Panc1 (cell line): ENCODE measurements at regions not wholly inside any gene's neighbourhood (a gene's known extent, or its start where the extent isn't known, plus 50 kb on each side); places are given as distances from the start of the nearest gene placed in this dataset.

ENCODE experiments used
- ATAC-seq: fragments of 200-7000 bp; cut with Tn5 transposase; 2 replicates; pipeline ENCODE4 v1.9.1; 2020; ENCODE audit warnings: mild to moderate bottlenecking, moderate library complexity
- BruUV-seq: library from RNA; stranded (reverse); fragments of 400-500 nt; replicated peaks from 2 replicates; lab custom pipeline; 2021; lab: Mats Ljungman, UMichigan
- CTCF ChIA-PET: fragments of 300-600 bp; sonication (Branson Sonifier 250); formaldehyde crosslinking; loops from one replicate; lab custom pipeline; 2022; ENCODE audit warnings: antibody characterized with exemption; lab: Charles Lee
- POLR2A ChIA-PET: fragments of 300-600 bp; sonication (Branson Sonifier 250); formaldehyde crosslinking; loops from one replicate; lab custom pipeline; 2022; ENCODE audit warnings: antibody characterized with exemption; lab: Charles Lee
- DNase-seq: peaks from one replicate; pipeline ENCODE4 v3.0.0-alpha.2; 2010; ENCODE audit warnings: low read depth, low spot score
- H3K27ac ChIP-seq: 2 replicates; pipeline ENCODE4 v1.5.1; 2011; ENCODE audit warnings: mild to moderate bottlenecking, low read length, inconsistent platforms
- H3K27me3 ChIP-seq: fragments of 200-500 bp; sonication (Bioruptor generic); 2 replicates; pipeline ENCODE4 v1.6.0; 2014; ENCODE audit warnings: low read length, inconsistent platforms; ENCODE audit not compliant: control insufficient read depth, insufficient read depth
- H3K36me3 ChIP-seq: fragments of 200-500 bp; sonication (Bioruptor generic); 2 replicates; pipeline ENCODE4 v1.5.1; 2014; ENCODE audit warnings: inconsistent platforms, mild to moderate bottlenecking, low read length, moderate library complexity; ENCODE audit not compliant: control insufficient read depth, insufficient read depth
- H3K4me1 ChIP-seq: 2 replicates; pipeline ENCODE4 v1.5.1; 2011; ENCODE audit warnings: inconsistent platforms, mild to moderate bottlenecking, low read length, moderate library complexity; ENCODE audit not compliant: control insufficient read depth, insufficient read depth
- H3K4me3 ChIP-seq, 2 experiments: 2 replicates each; pipeline ENCODE4 v1.5.1; 2011 to 2012; ENCODE audit warnings: low read depth in 2 of 2, low read length in 2 of 2, mild to moderate bottlenecking in 2 of 2, inconsistent platforms in 1 of 2, moderate library complexity in 1 of 2
- H3K9me3 ChIP-seq: fragments of 200-500 bp; sonication (Bioruptor generic); 2 replicates; pipeline ENCODE4 v1.5.1; 2014; ENCODE audit warnings: low read depth, mild to moderate bottlenecking, inconsistent platforms, low read length, moderate library complexity; ENCODE audit not compliant: control insufficient read depth, insufficient read depth
- CTCF ChIP-seq: fragments of 450-650 bp; IDR thresholded peaks from 2 replicates; pipeline ENCODE4 v1.5.1; 2017; ENCODE audit warnings: mild to moderate bottlenecking
- POLR2AphosphoS5 ChIP-seq: IDR thresholded peaks from 2 replicates; pipeline ENCODE4 v1.6.1; 2012; ENCODE audit warnings: mild to moderate bottlenecking, low read depth, low read length, moderate library complexity
- REST ChIP-seq, 2 experiments: IDR thresholded peaks; 2 replicates each; pipeline ENCODE4 v1.6.1; 2011 to 2012; ENCODE audit warnings: low read depth in 2 of 2, control low read depth in 1 of 2, low read length in 1 of 2, mild to moderate bottlenecking in 1 of 2, moderate library complexity in 1 of 2; ENCODE audit not compliant: insufficient read depth in 1 of 2
- SIN3A ChIP-seq: IDR thresholded peaks from 2 replicates; pipeline ENCODE4 v1.6.1; 2012; ENCODE audit warnings: low read depth, mild to moderate bottlenecking, low read length, moderate library complexity, borderline replicate concordance; ENCODE audit not compliant: insufficient read depth
- TCF7L2 ChIP-seq: IDR thresholded peaks from 2 replicates; pipeline ENCODE4 v1.6.1; 2011; ENCODE audit warnings: mild to moderate bottlenecking, low read depth, low read length, inconsistent platforms
- in situ Hi-C: cut with HindIII; loops from 2 replicates; pipeline ENCODE4 v1.10.0; 2016; ENCODE audit warnings: low sequenced_read_pairs, low pct_unique_long_range_greater_than_20kb
- intact Hi-C: fragments of 100-400 bp; cut with micrococcal nuclease; formaldehyde crosslinking; loops from one replicate; pipeline ENCODE4 v1.10.0; 2022; ENCODE audit not compliant: unreplicated experiment

- no peak overlapping the region for H3K27ac ChIP-seq
- CTCF ChIA-PET: no interaction called here
Measured at GRCh38 chr1:219669556-219669955, 56.7 kb upstream of the ZC3H11B start.

GRCh38 chr1:219669042-219669441 lies 56.1 kb upstream of the ZC3H11B start:
- Histone ChIP-seq H3K27me3 (no peaks in the 10 kb centered on the region; the same call in 1 of the 2 replicates), H3K4me1 (no peaks in the 10 kb centered on the region), H3K36me3 (no peaks in the 10 kb centered on the region), H3K27ac (no peak overlapping the region), H3K4me3 (no peak overlapping the region), H3K9me3 (no peaks in the 10 kb centered on the region)
- TF ChIP-seq CTCF: no peak
- TF ChIP-seq TCF7L2: no peak
- no peak for TF ChIP-seq SIN3A
- TF ChIP-seq POLR2AphosphoS5: no peak
- no peak for TF ChIP-seq REST (IDR thresholded peaks at IDR 0.05; ENCODE audit: insufficient read depth in 1 of 2, low read depth in 2 of 2, low read length in 1 of 2)
- ATAC-seq (no peak), DNase-seq (no peak)
- intact Hi-C loops: loop anchor here (10.0 kb wide), 1 partner anchor 1184 kb away; no protein-coding TSS in a partner anchor
- no TSS peak for BruUV-seq
- ChIA-PET POLR2A (no interaction called here), CTCF (no interaction called here)
- in situ Hi-C loops: no loop called here

More at GRCh38 chr1:219669556-219669955, 56.7 kb upstream of the ZC3H11B start:
- ATAC-seq: no peak
- no peak overlapping the region for H3K4me3 ChIP-seq
- BruUV-seq: no TSS peak
- intact Hi-C loops (loop anchor here (10.0 kb wide), 1 partner anchor 1185 kb away; no protein-coding TSS in a partner anchor), in situ Hi-C loops (no loop called here)
- TF ChIP-seq REST (IDR thresholded peaks at IDR 0.05; ENCODE audit: insufficient read depth in 1 of 2, low read depth in 2 of 2, low read length in 1 of 2): no peak
- no peak for TF ChIP-seq TCF7L2
- TF ChIP-seq POLR2AphosphoS5: no peak
- no peak for TF ChIP-seq CTCF
- TF ChIP-seq SIN3A: no peak
- H3K4me1 ChIP-seq: no peaks in the 10 kb centered on the region
- no peaks in the 10 kb centered on the region for H3K9me3 ChIP-seq
- no peaks in the 10 kb centered on the region; the same call in 1 of the 2 replicates for H3K27me3 ChIP-seq
- POLR2A ChIA-PET: no interaction called here
- DNase-seq: no peak
- H3K36me3 ChIP-seq: no peaks in the 10 kb centered on the region
